H9 (cell line): ENCODE measurements at regions not wholly inside any gene's neighbourhood (a gene's known extent, or its start where the extent isn't known, plus 50 kb on each side); places are given as distances from the start of the nearest gene placed in this dataset.

Source experiments
- DNase-seq: peaks from one replicate; pipeline ENCODE4 v3.0.0-alpha.2; 2017
- H2AFZ ChIP-seq: one replicate; pipeline ENCODE4 v1.6.1; 2013; ENCODE audit warnings: mild to moderate bottlenecking, low read length, control low read depth, moderate library complexity
- H2AK5ac ChIP-seq: 2 replicates; pipeline ENCODE4 v1.6.1; 2013; ENCODE audit warnings: low read length, control low read depth, mixed read lengths; ENCODE audit not compliant: insufficient read length
- H2BK120ac ChIP-seq: one replicate; pipeline ENCODE4 v1.6.1; 2013; ENCODE audit warnings: low read depth, mild to moderate bottlenecking, low read length, control low read depth, inconsistent platforms; ENCODE audit not compliant: poor library complexity, severe bottlenecking
- H2BK12ac ChIP-seq: 2 replicates; pipeline ENCODE4 v1.6.1; 2013; ENCODE audit warnings: low read length, control low read depth, mixed read lengths, low read depth; ENCODE audit not compliant: insufficient read length
- H2BK15ac ChIP-seq: 2 replicates; pipeline ENCODE4 v1.6.1; 2013; ENCODE audit warnings: low read depth, low read length, control low read depth
- H2BK20ac ChIP-seq: one replicate; pipeline ENCODE4 v1.6.1; 2013; ENCODE audit warnings: low read depth, mild to moderate bottlenecking, low read length, control low read depth, inconsistent platforms; ENCODE audit not compliant: poor library complexity, severe bottlenecking
- H2BK5ac ChIP-seq: 2 replicates; pipeline ENCODE4 v1.6.1; 2013; ENCODE audit warnings: low read length, control low read depth, mixed read lengths; ENCODE audit not compliant: insufficient read length
- H3K14ac ChIP-seq: 2 replicates; pipeline ENCODE4 v1.6.1; 2013; ENCODE audit warnings: low read length, control low read depth; ENCODE audit not compliant: insufficient read depth
- H3K18ac ChIP-seq: 2 replicates; pipeline ENCODE4 v1.6.1; 2013; ENCODE audit warnings: low read depth, mild to moderate bottlenecking, mixed read lengths, low read length, control low read depth; ENCODE audit not compliant: insufficient read length
- H3K23ac ChIP-seq: 2 replicates; pipeline ENCODE4 v1.6.1; 2013; ENCODE audit warnings: low read length, control low read depth, mixed read lengths, low read depth; ENCODE audit not compliant: insufficient read length
- H3K23me2 ChIP-seq: 2 replicates; pipeline ENCODE4 v1.6.1; 2013; ENCODE audit warnings: low read depth, mild to moderate bottlenecking, mixed read lengths, low read length, control low read depth; ENCODE audit not compliant: insufficient read length, poor library complexity, severe bottlenecking
- H3K27ac ChIP-seq: 2 replicates; pipeline ENCODE4 v1.5.1; 2013; ENCODE audit warnings: low read length, control low read depth, mixed read lengths, low read depth; ENCODE audit not compliant: insufficient read length
- H3K27me3 ChIP-seq: 2 replicates; pipeline ENCODE4 v1.6.1; 2013; ENCODE audit warnings: low read length, control low read depth, inconsistent platforms; ENCODE audit not compliant: insufficient read depth
- H3K4ac ChIP-seq: 2 replicates; pipeline ENCODE4 v1.6.1; 2013; ENCODE audit warnings: low read depth, mild to moderate bottlenecking, control low read depth, inconsistent platforms, low read length, moderate library complexity
- H3K4me1 ChIP-seq: 2 replicates; pipeline ENCODE4 v1.6.1; 2013; ENCODE audit warnings: low read length, control low read depth, inconsistent platforms; ENCODE audit not compliant: insufficient read depth
- H3K4me2 ChIP-seq: 2 replicates; pipeline ENCODE4 v1.6.1; 2013; ENCODE audit warnings: low read length, control low read depth, mixed read lengths; ENCODE audit not compliant: insufficient read length, insufficient read depth
- H3K56ac ChIP-seq: 2 replicates; pipeline ENCODE4 v1.6.1; 2013; ENCODE audit warnings: low read depth, mild to moderate bottlenecking, mixed read lengths, low read length, control low read depth; ENCODE audit not compliant: insufficient read length
- H3K79me1 ChIP-seq: 2 replicates; pipeline ENCODE4 v1.6.1; 2013; ENCODE audit warnings: low read depth, mild to moderate bottlenecking, moderate library complexity, low read length, control low read depth, inconsistent platforms; ENCODE audit not compliant: insufficient read depth, poor library complexity, severe bottlenecking
- H3K79me2 ChIP-seq: 2 replicates; pipeline ENCODE4 v1.6.1; 2013; ENCODE audit warnings: low read length, control low read depth, inconsistent platforms; ENCODE audit not compliant: insufficient read depth
- H3K9ac ChIP-seq: 2 replicates; pipeline ENCODE4 v1.6.1; 2013; ENCODE audit warnings: low read length, control low read depth, mixed read lengths; ENCODE audit not compliant: insufficient read length; ENCODE audit errors: extremely low read depth
- H3K9me3 ChIP-seq: one replicate; pipeline ENCODE4 v1.6.1; 2013; ENCODE audit warnings: low read depth, low read length, inconsistent platforms; ENCODE audit not compliant: control insufficient read depth
- H3T11ph ChIP-seq: one replicate; pipeline ENCODE4 v1.6.1; 2013; ENCODE audit warnings: mild to moderate bottlenecking, low read length, control low read depth, inconsistent platforms
- H4K20me1 ChIP-seq: one replicate; pipeline ENCODE4 v1.6.1; 2013; ENCODE audit not compliant: control insufficient read depth, insufficient read length, insufficient read depth
- H4K5ac ChIP-seq: 2 replicates; pipeline ENCODE4 v1.6.1; 2013; ENCODE audit warnings: low read depth, mild to moderate bottlenecking, mixed read lengths, low read length, control low read depth; ENCODE audit not compliant: insufficient read length
- H4K8ac ChIP-seq: replicated peaks from 2 replicates; pipeline ENCODE4 v1.6.1; 2013; ENCODE audit warnings: low read length, control low read depth, mixed read lengths, low read depth; ENCODE audit not compliant: insufficient read length
- H4K91ac ChIP-seq: 2 replicates; pipeline ENCODE4 v1.6.1; 2013; ENCODE audit warnings: low read depth, mild to moderate bottlenecking, moderate library complexity, mixed read lengths, low read length, control low read depth; ENCODE audit not compliant: insufficient read length
- H3K27ac Mint-ChIP-seq, 3 experiments: 2 replicates in 2 of 3; 3 replicates in 1 of 3; pipeline ENCODE4 v1.8.0; 2020 to 2021; ENCODE audit warnings: mixed read lengths in 3 of 3, mild to moderate bottlenecking in 1 of 3, moderate library complexity in 1 of 3
- H3K27me3 Mint-ChIP-seq: 2 replicates; pipeline ENCODE4 v1.8.0; 2021; ENCODE audit warnings: low read depth, mild to moderate bottlenecking, moderate library complexity, mixed read lengths
- H3K36me3 Mint-ChIP-seq, 3 experiments: 2 replicates in 2 of 3; 3 replicates in 1 of 3; pipeline ENCODE4 v1.8.0; 2020 to 2021; ENCODE audit warnings: low read depth in 3 of 3, mixed read lengths in 3 of 3; ENCODE audit not compliant: insufficient read depth in 1 of 3
- H3K4me1 Mint-ChIP-seq, 2 experiments: 2 replicates each; pipeline ENCODE4 v1.8.0; 2020; ENCODE audit warnings: mixed read lengths in 2 of 2
- H3K4me3 Mint-ChIP-seq, 2 experiments: 2 replicates in 1 of 2; 3 replicates in 1 of 2; pipeline ENCODE4 v1.8.0; 2020 to 2021; ENCODE audit warnings: mild to moderate bottlenecking in 2 of 2, mixed read lengths in 2 of 2, moderate library complexity in 1 of 2
- H3K9me3 Mint-ChIP-seq, 2 experiments: 2 replicates in 1 of 2; 3 replicates in 1 of 2; pipeline ENCODE4 v1.8.0; 2020; ENCODE audit warnings: mild to moderate bottlenecking in 2 of 2, mixed read lengths in 2 of 2, moderate library complexity in 1 of 2
- WGBS: extraction: QIAGEN DNeasy Blood & Tissue Kit; methylation state at CpG from one replicate; pipeline ENCODE4 v1.1.7; 2013; ENCODE audit warnings: missing lambda C conversion rate, low lambda C conversion rate, mixed read lengths; ENCODE audit not compliant: insufficient read length; ENCODE audit errors: extremely low coverage; 5-methylcytosine and 5-hydroxymethylcytosine counted together
- TF ChIP-seq, protein P1 (sequence below): fragments of 200-600 bp; sonication (generic); conservative IDR thresholded peaks from 3 replicates; pipeline ENCODE4 v1.8.0; 2021; ENCODE audit warnings: antibody characterized with exemption, mild to moderate bottlenecking

DNA sequence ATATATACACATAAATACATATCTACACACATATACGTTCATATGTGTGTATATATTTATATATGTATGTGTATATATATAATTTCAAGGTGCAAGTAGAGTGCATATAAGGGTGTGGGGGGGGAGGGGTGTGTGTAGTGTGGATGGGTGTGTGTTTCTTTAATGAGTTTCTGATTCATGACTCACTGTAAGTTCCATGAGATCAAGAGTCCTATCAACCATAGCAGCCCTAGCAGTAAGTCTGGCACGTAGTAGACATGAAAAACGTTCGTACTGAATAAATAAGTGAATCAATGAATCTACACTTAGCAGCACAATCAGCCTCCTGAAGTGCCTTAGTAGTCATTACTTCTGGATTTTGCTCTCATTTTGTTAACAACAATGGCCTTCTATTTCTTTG lies 61.9 kb upstream of the KRTAP11-1 start:
- H2BK120ac ChIP-seq = no peak overlapping the region
- H3K27me3 Mint-ChIP-seq = no peaks in the 10 kb centered on the region
- no peak overlapping the region for H3K18ac ChIP-seq
- H2AK5ac ChIP-seq = no peak overlapping the region
- H4K8ac ChIP-seq = no peak overlapping the region
- H4K91ac ChIP-seq = no peak overlapping the region
- H3K27me3 ChIP-seq = no peaks in the 10 kb centered on the region
- no peaks in the 10 kb centered on the region for H3K4me1 ChIP-seq
- H3K14ac ChIP-seq = no peak overlapping the region
- H2BK5ac ChIP-seq = no peak overlapping the region
- no peak overlapping the region for H2BK15ac ChIP-seq
- H4K20me1 ChIP-seq = no peaks in the 10 kb centered on the region
- no peak overlapping the region for H3K9ac ChIP-seq
- DNase-seq = no peak
- H3K9me3 Mint-ChIP-seq = no peaks in the 10 kb centered on the region
- H2AFZ ChIP-seq = no peak overlapping the region
- H3K4me1 Mint-ChIP-seq = no peaks in the 10 kb centered on the region
- TF ChIP-seq, protein P1, sequence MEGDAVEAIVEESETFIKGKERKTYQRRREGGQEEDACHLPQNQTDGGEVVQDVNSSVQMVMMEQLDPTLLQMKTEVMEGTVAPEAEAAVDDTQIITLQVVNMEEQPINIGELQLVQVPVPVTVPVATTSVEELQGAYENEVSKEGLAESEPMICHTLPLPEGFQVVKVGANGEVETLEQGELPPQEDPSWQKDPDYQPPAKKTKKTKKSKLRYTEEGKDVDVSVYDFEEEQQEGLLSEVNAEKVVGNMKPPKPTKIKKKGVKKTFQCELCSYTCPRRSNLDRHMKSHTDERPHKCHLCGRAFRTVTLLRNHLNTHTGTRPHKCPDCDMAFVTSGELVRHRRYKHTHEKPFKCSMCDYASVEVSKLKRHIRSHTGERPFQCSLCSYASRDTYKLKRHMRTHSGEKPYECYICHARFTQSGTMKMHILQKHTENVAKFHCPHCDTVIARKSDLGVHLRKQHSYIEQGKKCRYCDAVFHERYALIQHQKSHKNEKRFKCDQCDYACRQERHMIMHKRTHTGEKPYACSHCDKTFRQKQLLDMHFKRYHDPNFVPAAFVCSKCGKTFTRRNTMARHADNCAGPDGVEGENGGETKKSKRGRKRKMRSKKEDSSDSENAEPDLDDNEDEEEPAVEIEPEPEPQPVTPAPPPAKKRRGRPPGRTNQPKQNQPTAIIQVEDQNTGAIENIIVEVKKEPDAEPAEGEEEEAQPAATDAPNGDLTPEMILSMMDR = no peak
- no peaks in the 10 kb centered on the region for H3K23me2 ChIP-seq
- no peaks in the 10 kb centered on the region for H3K79me1 ChIP-seq
- no peaks in the 10 kb centered on the region for H3K36me3 Mint-ChIP-seq
- no peak overlapping the region for H3T11ph ChIP-seq
- H2BK12ac ChIP-seq = no peak overlapping the region
- whole genome bisulfite sequencing = no CpG with 5 or more reads among the region's 4 CpGs
- no peak overlapping the region for H3K23ac ChIP-seq
- H3K4me3 Mint-ChIP-seq = no peak overlapping the region
- H4K5ac ChIP-seq = no peak overlapping the region
- H3K4me2 ChIP-seq = no peak overlapping the region
- H3K56ac ChIP-seq = no peak overlapping the region
- no peak overlapping the region for H3K27ac Mint-ChIP-seq
- H3K4ac ChIP-seq = no peak overlapping the region
- H3K9me3 ChIP-seq = no peaks in the 10 kb centered on the region
- no peak overlapping the region for H2BK20ac ChIP-seq
- no peak overlapping the region for H3K27ac ChIP-seq
- H3K79me2 ChIP-seq = no peaks in the 10 kb centered on the region
